Eye (tissue), 1 donor: ENCODE measurements at regions not wholly inside any gene's neighbourhood (a gene's known extent, or its start where the extent isn't known, plus 50 kb on each side); places are given as distances from the start of the nearest gene placed in this dataset.
A peak's percentile ranks its signal among the peaks of the same experiment; 100 is the strongest.

Experiments
- DNase-seq: peaks from one replicate; pipeline ENCODE4 v3.0.0-alpha.2; 2015

- DNase-seq: no peak
These were observed 973.1 kb downstream of the TMEM182 start for GRCh38 chr2:103734911-103735310.

DNA sequence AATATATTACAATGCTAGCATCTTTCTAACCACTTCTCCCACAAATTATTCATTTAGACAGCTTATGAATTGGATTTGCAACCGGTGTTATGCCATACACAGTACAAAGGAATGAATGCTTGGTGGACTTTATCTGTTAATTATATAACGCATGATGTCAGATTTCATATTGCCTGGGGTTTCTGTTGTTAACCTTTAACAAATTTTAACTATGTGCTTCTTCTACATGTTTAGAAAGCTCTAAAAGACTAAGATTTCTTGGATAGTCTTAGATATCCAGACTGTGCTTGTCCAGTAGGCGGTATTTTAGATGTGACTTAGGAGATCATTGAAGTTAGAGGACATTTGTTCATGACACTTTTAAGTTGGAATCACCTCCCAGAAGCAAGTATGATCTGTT is 976.3 kb downstream of the TMEM182 start:
- DNase-seq: no peak

- no peak for DNase-seq
These were observed 976.8 kb downstream of the TMEM182 start for GRCh38 chr2:103738606-103739005.

DNA sequence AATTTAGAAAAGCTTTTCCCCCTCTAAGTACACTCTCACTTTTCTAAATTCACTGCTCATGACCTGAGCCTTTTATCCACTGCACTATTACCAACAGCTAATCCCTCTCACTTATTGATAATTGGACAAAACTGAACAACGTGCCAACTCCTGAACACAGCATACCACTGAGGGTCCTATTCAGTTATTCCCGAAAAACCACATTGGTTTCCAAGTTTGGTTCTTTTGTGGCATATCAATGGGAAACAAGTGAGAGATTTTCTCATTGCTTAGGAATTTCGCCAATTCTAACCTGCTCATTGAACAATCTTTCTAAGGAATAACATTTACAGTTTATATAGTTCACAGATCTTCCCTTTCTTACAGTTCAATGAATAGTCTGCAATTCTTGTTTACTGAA is 977.4 kb downstream of the TMEM182 start:
- no peak for DNase-seq

DNA sequence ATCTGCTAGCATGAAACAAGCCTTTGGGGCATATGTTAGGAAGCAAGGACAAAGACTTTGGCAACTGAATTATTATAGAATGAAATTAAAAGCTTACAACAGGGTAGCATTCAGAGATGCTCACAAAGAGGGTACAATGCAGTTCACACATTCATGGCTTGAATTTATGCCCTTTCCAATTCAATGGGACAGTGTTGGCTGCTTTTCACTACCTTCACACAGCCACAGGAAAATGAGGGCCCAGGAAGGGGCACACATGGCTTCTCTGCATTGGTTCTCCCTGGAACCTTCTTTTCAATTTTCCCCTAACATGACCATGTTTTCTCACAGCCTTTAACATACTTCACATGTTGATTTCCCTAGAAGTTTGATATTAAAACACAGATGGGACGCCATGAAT is 978.1 kb downstream of the TMEM182 start:
- no peak for DNase-seq

DNA sequence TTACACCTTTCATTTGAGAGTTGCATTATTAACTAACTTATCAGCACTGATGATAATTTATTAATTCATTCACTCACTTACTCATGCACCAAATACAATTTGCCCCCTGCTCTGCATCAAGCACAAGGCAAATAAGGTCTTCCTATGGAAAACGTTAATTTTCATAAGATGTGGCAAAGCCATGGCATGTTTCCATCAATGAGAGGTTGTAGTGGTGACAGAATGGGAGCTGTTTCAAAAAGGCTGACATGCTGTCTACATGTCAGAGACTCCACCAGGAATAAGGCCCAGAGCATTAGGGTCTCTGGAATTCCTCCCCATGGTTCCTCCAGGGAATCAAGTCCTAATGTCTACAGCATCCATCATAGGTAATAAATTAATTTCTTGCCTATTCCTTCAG is 978.8 kb downstream of the TMEM182 start:
- no peak for DNase-seq

GRCh38 chr2:103743195-103743594 is 981.4 kb downstream of the TMEM182 start:
- DNase-seq: peak; percentile 4

GRCh38 chr2:103754530-103754929 is 992.7 kb downstream of the TMEM182 start:
- DNase-seq: no peak

DNA sequence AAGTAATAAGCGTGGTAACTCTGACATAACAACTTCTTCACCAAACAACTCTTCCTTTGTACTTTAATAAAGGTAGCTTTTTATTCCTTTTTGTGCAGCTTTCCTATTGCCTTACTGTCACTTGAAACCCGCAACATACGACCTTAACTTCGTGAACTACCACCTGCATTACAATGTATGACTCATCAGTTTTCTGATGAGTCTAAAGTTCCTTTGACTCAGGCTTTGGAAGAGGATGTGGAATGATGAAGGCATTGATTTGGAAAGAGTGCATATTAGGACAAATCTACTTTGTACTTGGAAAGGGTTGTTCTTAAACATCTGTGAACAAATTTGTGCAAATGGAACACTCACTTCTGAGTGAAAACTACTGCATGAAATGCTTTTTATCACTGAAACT is 1012.1 kb downstream of the TMEM182 start:
- DNase-seq: no peak

DNA sequence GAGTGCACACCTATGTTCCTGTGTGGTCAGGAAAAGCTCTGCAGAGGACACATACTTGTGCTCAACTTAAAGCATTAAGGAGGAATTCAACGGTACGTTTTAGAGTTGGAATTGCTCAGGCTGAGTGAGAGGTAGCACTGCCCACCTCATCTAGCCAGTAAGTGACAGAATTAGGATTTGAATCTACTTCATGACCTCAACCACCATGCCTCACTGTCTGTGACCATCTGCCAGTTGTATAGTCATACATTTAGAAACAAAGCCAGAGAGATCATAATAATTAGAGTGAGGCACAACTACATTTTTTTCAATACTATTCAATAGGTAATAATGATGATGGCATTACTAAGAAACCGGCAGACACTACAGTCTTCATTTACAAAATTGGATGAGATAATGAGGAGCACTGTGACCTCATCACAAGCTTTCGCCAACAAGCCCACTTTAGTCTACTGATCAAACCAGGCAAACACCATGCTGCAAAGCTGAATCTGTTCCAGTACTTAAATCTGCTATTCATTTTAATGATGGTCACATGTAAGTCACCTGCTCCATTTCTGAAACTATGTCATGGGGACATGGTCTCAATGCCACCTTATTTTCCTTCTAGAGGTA is 1018.4 kb downstream of the TMEM182 start:
- DNase-seq: no peak

- peak; percentile 83 for DNase-seq
These were observed 1019.5 kb downstream of the TMEM182 start for GRCh38 chr2:103781313-103781712.

GRCh38 chr2:103784261-103784660 is 1022.4 kb downstream of the TMEM182 start:
- no peak for DNase-seq

DNA sequence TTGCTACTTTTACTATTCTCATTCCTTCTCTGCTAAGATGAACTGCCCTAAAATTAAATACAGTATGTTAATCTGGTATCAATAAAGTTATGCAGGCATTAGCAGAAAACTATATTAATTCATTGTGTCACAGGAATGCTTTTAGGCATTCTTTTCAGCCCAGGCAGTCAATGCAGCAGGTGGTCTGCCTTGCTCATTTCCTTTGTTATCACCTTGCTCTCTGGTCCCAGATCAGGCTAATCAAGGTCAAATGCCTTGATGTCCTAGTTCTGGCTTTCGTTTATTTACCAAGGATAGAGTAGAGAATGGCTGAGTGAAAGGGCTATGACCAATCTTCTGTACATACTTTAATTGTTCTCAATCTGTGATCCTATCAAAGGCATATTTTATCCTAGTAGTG is 1023.6 kb downstream of the TMEM182 start:
- DNase-seq: no peak

DNA sequence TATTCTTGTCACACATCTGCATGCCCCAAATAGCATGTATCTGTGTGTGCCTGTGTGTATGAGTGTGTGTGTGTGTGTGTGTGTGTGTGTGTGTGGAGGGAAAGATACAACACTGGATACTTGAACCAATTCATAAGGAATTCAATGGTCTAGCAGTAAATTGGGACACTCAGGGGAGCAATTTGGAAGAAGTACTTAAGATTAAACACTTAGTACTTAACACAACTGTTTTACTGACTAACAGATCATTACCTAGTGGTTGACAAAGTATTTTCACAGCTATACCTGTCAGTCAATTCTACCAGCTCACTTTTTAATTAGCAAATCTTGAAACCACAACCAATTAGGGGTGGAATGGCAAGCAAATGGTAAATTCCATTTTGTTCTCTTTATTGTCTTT is 1024.1 kb downstream of the TMEM182 start:
- DNase-seq: no peak

DNA sequence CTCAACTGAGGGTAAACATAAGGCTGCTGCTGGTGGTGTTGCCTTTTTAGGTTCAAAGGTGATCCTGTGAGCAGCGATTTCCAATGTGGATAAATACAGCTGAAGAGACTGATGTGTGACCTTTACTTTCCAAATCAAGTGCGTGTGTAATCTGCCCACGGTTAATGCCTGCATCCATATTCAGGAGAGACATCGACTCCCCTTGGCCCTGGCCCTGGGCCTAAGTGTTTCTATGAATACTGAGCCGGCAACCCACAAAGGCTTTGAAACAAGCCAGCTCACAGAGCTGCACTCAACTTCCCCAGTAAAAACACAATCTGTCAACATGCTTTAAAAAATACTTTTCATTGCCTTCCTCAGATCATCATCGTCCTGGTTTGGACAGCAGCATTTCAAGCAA is 1026.6 kb downstream of the TMEM182 start:
- DNase-seq: peak; percentile 50

GRCh38 chr2:103788951-103789350 is 1027.1 kb downstream of the TMEM182 start:
- DNase-seq: peak; percentile 68

DNA sequence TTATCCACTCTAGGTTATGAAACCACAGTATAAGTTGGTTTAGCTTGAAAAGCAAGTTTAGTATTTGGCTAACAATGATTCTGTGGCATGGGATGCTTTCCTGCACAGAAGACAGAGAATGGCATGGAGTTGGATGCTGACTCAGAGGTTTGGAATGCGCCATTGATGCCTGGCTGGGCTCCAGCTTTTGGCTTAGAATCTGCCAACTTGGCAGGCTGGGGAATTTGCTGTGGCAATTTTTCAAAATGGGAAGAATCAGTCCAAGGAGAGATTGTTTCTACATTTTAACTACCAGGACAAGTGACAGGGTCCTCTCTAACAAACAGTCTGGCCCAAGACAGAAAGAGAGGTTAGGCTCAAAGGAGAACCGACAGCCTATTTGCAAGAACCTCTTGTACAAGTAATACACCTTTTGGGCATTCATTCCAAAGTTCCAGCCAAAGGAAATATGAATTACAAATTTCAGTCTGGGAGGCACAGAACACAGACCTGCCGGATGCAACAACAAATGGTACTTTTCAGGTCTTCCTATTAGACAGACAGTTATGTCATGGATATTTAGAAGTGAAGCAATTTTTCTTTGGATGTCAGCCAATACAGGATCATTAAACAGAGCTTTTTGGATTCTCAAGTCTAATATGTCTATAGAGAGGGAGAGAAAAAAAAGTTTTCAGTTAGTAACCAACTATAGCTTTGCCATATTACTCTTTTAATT is 1027.7 kb downstream of the TMEM182 start:
- peak; percentile 85 for DNase-seq

DNA sequence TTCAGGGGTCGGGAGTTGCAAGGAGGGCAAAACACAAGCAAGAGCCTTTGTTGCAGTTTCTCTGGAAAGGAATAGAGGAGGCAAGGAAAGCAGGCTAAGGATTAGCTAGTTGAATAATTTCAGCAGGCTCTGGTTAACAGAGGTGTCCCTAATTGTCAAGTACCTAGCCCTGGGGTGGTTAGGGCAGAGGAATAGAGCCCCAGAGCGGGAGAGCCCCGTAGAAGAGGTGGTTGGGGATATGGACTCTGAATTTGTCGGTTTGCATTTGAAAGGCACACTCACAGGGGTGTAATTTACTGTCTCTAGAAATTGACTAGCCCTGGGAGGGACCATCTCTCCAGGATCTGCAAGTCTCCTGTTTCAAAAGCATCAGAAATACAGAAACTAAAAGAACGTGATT is 1030.2 kb downstream of the TMEM182 start:
- DNase-seq: no peak

GRCh38 chr2:103798291-103798690 is 1036.5 kb downstream of the TMEM182 start:
- no peak for DNase-seq

GRCh38 chr2:103804013-103804412 is 1042.2 kb downstream of the TMEM182 start:
- no peak for DNase-seq

GRCh38 chr2:103805746-103806145 is 1043.9 kb downstream of the TMEM182 start:
- no peak for DNase-seq

GRCh38 chr2:103808814-103809213 is 1045.1 kb upstream of the POU3F3 start:
- no peak for DNase-seq

DNA sequence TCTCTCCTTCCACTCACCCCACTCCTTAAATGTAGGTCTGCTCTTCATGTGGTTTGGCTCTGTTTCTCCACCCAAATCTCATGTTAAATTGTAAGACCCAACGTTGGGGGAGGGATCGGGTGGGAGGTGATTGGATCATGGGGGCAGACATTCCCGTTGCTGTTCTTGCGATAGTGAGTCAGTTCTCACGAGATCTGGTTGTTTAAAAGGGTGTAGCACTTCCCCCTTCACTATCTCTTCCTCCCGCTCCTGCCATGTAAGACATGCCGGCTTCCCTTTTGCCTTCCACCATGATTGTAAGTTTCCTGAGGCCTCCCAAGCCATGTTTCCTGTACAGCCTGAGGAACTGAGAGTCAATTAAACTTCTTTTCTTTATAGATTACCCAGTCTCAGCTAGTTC is 1044.5 kb upstream of the POU3F3 start:
- DNase-seq: no peak

- no peak for DNase-seq
These were observed 1043.9 kb upstream of the POU3F3 start for GRCh38 chr2:103809941-103810441.

- no peak for DNase-seq
These were observed 1043.0 kb upstream of the POU3F3 start for GRCh38 chr2:103810875-103811274.
